Erythroblast (primary cell): ENCODE measurements at regions not wholly inside any gene's neighbourhood (a gene's known extent, or its start where the extent isn't known, plus 50 kb on each side); places are given as distances from the start of the nearest gene placed in this dataset.

Source experiments
- GATA1 ChIP-seq: IDR thresholded peaks from 2 replicates; pipeline ENCODE4 v1.6.1; 2011; ENCODE audit warnings: low read depth, mild to moderate bottlenecking, control low read depth, low read length, moderate library complexity
- POLR2A ChIP-seq: IDR thresholded peaks from 2 replicates; pipeline ENCODE4 v1.6.1; 2011; ENCODE audit warnings: mild to moderate bottlenecking, low read length

DNA sequence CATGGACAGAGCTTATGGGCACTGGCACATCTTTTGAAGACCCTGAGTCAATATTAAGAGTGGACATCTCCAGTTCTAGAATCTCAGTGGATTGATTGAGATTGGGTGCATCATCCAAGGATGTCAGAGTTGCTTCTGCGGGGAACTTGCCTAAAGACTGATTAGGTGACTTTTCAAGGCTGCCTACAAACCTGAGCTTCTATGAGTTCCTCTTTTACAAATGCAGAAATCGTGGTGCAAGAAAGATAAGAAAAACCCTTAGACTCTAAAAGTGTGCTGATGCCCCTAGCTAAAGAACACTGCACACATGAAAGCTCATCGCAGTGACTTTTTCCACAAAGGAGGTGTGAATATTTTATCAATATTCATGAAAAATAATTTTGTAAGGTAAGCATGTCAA is 86.8 kb upstream of the NEDD4L start:
- TF ChIP-seq POLR2A (no peak), GATA1 (no peak)
